HG03196 (cell line): ENCODE measurements at regions not wholly inside any gene's neighbourhood (a gene's known extent, or its start where the extent isn't known, plus 50 kb on each side); places are given as distances from the start of the nearest gene placed in this dataset.

Source experiments
- ATAC-seq: cut with Tn5 transposase; IDR thresholded peaks from one replicate; pipeline ENCODE4 v1.9.1; 2021; ENCODE audit not compliant: unreplicated experiment

GRCh38 chr9:515665-516064 is 301.0 kb downstream of the DOCK8 start:
- ATAC-seq: no peak

- no peak for ATAC-seq
Measured at GRCh38 chr9:517993-518392, 303.3 kb downstream of the DOCK8 start.

- ATAC-seq: no peak
Measured at GRCh38 chr9:518540-518939, 303.9 kb downstream of the DOCK8 start.

- ATAC-seq: no peak
Measured at GRCh38 chr9:519579-519978, 304.9 kb downstream of the DOCK8 start.

GRCh38 chr9:520302-520701 is 305.6 kb downstream of the DOCK8 start:
- ATAC-seq: no peak

- ATAC-seq: no peak
Measured at GRCh38 chr9:522190-522589, 307.5 kb downstream of the DOCK8 start.

GRCh38 chr9:522658-523057 is 308.0 kb downstream of the DOCK8 start:
- no peak for ATAC-seq

GRCh38 chr9:523444-523843 is 308.8 kb downstream of the DOCK8 start:
- ATAC-seq: no peak

GRCh38 chr9:524008-524407 is 309.3 kb downstream of the DOCK8 start:
- no peak for ATAC-seq

- ATAC-seq: no peak
Measured at GRCh38 chr9:526904-527591, 312.4 kb downstream of the DOCK8 start.

- no peak for ATAC-seq
Measured at GRCh38 chr9:529731-530130, 311.8 kb upstream of the DMRT1 start.

- ATAC-seq: no peak
Measured at GRCh38 chr9:530681-531080, 310.8 kb upstream of the DMRT1 start.

- ATAC-seq: no peak
Measured at GRCh38 chr9:532707-533106, 308.8 kb upstream of the DMRT1 start.

- ATAC-seq: no peak
Measured at GRCh38 chr9:534886-535285, 306.6 kb upstream of the DMRT1 start.

GRCh38 chr9:535356-535755 is 306.1 kb upstream of the DMRT1 start:
- ATAC-seq: no peak

GRCh38 chr9:536597-537511 is 304.6 kb upstream of the DMRT1 start:
- no peak for ATAC-seq

- no peak for ATAC-seq
Measured at GRCh38 chr9:543478-543877, 298.0 kb upstream of the DMRT1 start.

GRCh38 chr9:545480-545879 is 296.0 kb upstream of the DMRT1 start:
- ATAC-seq: no peak

- no peak for ATAC-seq
Measured at GRCh38 chr9:546235-546634, 295.3 kb upstream of the DMRT1 start.

- no peak for ATAC-seq
Measured at GRCh38 chr9:546797-547223, 294.7 kb upstream of the DMRT1 start.

GRCh38 chr9:547314-547713 is 294.2 kb upstream of the DMRT1 start:
- ATAC-seq: no peak

- no peak for ATAC-seq
Measured at GRCh38 chr9:549455-549997, 292.0 kb upstream of the DMRT1 start.
